ENCODE measurements at regions not wholly inside any gene's neighbourhood (a gene's known extent, or its start where the extent isn't known, plus 50 kb on each side); places are given as distances from the start of the nearest gene placed in this dataset.

DNA sequence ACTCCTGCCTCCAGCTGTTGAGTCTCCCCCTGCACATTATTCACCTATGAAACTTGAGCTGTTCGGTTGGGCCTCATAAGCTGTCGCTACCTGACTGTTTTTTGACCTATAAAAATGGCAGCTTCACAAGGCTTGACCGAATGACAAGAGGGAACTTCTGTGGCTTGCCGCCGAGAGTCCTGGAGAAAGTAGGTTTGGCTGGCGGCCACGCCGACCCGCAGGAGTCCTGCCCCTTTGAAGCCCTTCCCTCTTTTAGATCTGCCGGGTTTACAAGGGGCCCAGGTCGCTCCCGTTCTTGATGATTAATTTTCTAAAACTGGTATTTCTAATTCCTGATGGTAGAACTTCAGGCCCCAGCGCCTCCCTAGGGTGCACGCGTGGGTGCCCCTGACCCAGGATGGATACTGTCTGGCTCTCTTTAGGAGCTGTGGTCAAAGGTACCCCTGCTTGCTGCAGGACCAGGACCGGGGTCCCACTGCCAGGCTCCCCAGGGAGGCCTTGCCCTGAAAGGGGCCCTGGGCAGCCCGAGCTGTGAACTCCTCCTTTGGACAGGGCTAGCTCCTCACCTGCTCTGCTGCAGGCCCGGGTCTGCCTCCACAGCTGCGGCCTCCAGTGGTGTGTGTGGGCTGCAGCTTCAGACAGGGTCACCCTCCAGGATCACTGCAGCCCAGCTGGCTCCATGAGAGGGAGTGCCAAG is 171.8 kb downstream of the CTTN start:
- no peak for DNase-seq (ENCODE audit: low read depth)

DNA sequence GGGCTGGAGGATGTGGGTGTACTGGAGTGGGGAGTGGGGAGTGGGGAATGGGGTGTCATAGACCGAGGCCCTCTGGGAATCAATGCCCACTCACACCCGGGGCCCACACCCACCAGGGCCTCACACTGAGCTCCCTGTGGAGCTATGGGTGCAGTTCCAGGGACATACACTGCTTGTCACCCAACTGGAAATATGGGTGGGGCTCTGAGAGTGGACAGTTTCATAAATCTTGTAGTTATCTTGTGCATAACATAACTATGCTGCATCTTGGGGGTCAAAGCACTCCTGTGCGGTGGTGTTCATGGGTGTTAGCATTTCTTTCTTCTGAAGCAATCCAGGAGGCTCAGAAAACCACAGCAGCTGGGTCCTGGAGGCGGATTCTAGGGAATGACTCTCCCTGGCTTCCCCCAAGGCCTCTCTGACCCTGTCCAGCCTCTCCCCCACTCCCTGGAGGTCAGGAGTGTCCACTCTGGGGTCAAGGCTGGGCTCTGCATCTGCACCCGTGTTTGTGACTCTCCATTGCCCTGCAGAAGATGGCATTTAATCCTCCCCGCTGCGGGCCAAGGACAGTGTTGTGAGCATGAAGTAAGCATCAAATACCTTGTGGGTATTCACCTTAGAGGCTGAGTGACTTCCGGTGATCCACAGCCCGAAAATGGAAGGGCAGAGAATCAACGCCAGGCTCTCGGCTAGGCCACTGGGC is 172.5 kb downstream of the CTTN start:
- DNase-seq (ENCODE audit: low read depth), result no peak

DNA sequence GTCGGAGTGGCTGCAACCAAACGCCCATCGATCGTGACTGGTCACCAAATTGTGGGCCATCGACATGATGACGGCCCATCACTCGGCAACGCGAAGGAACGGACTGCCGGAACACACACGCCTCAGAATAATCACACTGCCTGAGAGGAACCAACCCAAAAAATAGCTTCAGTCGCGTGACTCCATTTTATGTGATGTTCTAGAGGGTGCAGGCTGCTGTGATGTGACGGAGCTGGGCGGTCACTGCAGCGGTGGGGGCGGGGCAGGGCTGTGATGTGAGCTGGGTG is 174.6 kb downstream of the CTTN start:
- no peak for DNase-seq (ENCODE audit: low read depth)

- DNase-seq (ENCODE audit: low read depth), result no peak
These were observed 175.4 kb downstream of the CTTN start for GRCh38 chr11:70573701-70574151.

GRCh38 chr11:70574725-70575347 is 176.5 kb downstream of the CTTN start:
- DNase-seq (ENCODE audit: low read depth), result no peak

- DNase-seq (ENCODE audit: low read depth), result no peak
These were observed 177.2 kb downstream of the CTTN start for GRCh38 chr11:70575396-70576060.

- DNase-seq (ENCODE audit: low read depth), result no peak
These were observed 178.9 kb downstream of the CTTN start for GRCh38 chr11:70577258-70577603.

DNA sequence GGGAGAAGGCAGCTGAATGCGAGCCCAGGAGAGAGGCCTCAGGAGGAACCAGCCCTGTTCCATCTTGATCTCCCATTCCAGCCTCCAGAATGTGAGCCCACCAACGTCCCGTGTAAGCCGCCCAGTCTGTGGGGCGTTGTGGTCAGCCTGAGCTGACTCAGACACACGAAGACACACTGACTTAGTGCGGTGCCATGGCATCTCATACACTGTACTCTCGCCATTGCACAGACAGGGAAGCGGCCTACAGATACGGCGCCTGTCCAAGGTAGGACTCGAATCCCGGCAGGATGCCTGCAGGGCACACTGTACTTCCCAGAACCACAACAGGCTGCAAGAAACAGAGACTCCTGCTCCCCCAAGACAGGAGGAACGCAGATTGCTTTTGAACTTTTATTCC is 179.6 kb downstream of the CTTN start:
- DNase-seq (ENCODE audit: low read depth), result no peak

DNA sequence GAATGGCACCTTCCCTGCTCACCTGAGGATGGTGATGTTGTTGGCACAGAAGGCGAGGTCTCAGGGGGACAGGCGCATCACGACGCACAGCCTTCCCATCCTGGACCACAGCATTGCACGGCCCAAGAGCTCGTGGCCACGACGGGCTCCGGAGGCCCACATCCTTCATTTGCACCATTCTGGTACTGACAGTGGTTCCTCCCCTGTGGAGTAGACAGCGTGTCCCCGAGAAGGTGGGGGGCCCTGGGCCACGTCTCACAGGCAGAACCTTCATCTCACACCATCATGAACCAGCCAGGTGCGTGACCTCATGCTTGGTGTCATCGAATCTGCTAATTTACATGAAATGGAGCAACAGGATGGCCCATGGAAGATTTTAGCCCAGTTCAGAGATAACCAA is 180.0 kb downstream of the CTTN start:
- no peak for DNase-seq (ENCODE audit: low read depth)

DNA sequence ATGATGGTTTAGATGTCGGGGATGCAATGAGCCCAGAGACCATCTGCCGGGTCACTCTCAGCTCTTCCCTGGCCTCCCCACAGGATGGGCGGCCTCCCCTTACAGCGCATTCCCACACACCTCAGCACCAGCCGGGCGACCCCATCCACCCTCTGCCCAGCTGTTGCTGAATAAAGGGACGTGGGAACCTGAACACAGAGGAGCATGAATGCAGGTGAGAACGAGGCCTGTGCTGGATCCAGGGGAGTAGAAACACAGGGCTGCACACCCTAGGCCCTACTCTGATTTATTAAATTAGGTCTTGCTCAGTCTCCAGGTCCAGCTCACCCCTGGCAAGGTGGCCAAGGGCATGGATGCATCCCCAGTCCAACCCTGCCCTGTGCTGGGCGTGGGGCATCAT is 180.5 kb downstream of the CTTN start:
- DNase-seq (ENCODE audit: low read depth), result no peak

GRCh38 chr11:70579316-70579955 is 181.1 kb downstream of the CTTN start:
- DNase-seq (ENCODE audit: low read depth), result no peak

DNA sequence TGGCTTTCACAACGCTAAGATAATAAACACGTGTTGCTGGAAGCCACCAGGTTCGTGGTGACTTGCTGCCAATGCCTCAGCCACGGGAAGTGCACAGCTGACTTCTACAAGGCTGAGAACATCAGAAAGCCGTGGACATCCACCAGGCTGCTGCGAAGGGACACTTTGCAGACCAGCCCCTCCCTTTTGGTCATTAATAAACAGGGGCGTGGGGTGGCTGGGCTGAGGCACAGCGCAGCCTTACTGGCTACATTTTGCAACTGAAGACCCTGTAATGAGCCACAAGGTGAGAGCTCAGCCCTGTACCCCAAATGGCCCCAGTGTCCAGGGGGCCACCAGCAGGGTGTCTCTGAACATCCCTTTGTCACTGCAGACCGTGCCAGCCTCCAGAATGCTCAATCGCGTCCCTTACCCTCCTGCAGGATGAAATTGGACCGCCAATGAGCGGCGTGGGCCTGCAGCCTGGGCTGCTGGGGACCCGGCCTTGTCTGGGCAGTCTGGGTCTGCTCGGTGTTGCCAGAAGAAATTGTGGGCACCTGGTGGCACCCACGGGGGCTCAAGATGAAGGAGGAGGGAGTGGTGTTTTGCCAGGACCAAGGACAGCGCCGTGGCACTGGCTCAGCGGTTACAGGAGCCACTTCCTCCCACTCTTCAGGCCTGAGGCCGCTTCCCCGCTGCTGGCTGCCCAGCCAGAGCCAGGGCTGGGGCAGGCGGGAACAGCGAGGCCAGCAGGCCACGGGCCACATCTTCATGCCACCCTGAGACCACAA is 181.9 kb downstream of the CTTN start:
- no peak for DNase-seq (ENCODE audit: low read depth)

DNA sequence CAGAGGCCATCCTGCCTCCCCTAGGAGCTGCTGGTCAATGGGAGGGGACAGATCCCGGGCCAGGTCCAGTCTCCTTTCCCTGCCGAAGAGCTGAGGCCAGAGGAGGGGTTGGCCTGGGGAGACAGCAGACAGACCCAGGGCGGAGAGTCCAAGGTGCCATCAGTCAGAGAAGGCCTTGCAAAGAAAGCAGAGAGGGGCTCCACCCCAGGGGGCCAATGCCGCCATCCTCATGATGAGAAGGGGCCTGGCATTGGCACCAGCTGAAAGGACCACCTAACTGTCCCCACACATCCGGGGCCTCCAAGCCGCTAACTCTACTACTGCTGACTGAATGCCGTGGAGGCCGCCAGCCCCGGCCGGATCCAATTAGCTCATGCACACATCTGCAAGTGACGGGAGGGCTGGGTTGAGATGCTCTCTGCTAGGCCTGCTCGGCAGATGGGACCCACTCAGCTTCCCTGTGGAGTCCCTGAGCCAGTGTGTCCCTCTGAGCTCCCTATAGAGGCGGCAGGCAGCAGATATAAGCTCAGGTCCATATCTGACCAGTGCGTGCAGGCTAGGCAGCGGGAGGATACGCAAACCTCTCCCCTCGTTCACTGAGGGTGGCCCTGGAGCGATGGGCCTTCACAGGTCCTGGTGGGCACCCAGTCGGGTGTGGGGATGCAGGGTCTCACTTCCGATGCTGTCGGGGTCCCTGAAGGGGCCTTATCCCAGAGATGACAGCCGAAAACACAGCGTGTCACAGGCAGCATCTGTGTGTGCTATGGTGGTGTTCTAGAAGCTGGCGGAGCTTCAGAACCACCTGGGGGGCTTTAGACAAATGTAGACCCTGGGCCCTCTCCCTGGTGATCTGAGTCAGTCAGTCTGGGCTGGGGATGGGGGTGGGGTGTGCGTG is 183.9 kb downstream of the CTTN start:
- DNase-seq (ENCODE audit: low read depth), result no peak

- no peak for DNase-seq (ENCODE audit: low read depth)
These were observed 184.7 kb downstream of the CTTN start for GRCh38 chr11:70582886-70583641.

DNA sequence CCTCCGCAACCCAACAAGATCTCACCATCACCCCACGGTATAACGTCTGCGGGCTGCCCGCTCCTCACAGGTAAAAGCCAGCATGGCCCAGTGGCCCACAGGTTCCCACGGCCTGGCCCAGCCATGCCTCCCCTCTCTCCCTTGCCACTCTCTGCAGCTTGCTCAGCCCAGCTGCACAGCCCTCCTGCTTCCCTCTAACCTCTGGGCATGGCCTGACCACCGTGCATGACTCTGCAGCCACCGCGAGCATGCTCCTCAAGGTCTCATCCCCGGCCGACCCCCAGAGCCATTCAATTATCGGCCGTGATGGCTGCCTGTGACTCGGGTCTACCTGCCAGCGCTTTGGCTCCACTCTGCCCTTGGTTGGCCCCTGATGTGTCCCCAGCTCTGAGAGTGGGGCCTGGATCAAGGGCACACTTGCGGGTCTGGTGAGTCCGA is 185.5 kb downstream of the CTTN start:
- DNase-seq (ENCODE audit: low read depth), result no peak

DNA sequence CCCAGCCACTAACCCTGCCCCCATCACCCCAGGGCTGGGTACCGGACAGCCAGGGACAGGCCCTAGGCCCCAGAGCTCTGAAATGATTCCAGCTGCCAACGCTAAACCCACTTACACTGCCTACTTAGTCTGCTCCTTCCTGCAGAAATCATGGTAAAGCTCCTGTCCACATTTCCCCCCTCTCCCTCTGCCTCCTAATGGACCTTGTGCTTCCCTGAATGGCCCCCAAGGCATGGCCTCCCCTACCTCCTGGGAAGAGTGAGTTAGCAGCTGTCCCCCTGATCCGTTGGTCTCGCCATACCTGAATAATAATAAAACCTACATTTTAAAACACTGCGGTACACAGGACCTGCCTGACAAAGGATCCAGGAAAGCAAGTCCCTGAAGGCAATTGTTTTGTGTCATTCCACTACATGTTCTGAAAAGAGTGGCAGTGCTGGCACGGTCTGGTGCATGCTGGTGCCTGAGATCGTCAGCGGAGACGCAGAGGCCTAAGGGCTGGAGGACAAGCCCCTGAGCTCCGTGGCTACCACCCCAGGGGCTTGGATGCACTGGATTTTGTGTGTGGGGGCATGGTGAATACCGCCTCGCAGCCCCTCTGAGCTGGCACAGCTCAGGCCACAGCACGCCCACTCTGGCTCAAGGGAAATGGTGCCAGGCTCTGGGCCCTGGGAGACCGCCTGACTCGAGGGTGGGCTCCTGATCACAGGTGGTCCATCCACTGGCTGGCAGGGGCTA is 186.3 kb downstream of the CTTN start:
- DNase-seq (ENCODE audit: low read depth), result no peak

- DNase-seq (ENCODE audit: low read depth), result no peak
These were observed 186.9 kb downstream of the CTTN start for GRCh38 chr11:70585236-70585545.

GRCh38 chr11:70586261-70587074 is 188.1 kb downstream of the CTTN start:
- DNase-seq (ENCODE audit: low read depth), result no peak

Measured in HT1080 (cell line).